ENCODE measurements at regions not wholly inside any gene's neighbourhood (a gene's known extent, or its start where the extent isn't known, plus 50 kb on each side); places are given as distances from the start of the nearest gene placed in this dataset.

DNA sequence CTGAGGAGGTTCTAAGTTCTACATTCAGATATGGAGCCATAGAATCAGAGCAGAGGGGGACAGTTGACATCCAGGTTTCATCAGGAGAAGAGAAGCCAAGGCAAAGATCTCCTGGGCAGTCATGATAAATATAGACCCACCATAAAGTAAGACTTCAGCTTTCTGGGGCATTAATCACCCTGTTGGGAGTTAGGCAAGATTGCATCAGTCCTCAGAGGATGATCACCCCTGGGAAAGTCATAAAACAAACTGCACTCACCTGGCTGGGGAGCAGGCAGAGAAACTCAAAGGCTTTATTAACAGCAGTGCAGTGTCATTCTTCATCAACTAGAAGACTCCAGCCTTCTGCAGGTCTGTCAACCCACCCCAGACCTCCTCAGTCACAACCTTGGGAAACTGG lies 301.3 kb upstream of the JARID2 start:
- no peak for TF ChIP-seq POLR2AphosphoS5 (IDR thresholded peaks at IDR 0.05; ENCODE audit: low read depth, low read length)
- TF ChIP-seq, protein P1, sequence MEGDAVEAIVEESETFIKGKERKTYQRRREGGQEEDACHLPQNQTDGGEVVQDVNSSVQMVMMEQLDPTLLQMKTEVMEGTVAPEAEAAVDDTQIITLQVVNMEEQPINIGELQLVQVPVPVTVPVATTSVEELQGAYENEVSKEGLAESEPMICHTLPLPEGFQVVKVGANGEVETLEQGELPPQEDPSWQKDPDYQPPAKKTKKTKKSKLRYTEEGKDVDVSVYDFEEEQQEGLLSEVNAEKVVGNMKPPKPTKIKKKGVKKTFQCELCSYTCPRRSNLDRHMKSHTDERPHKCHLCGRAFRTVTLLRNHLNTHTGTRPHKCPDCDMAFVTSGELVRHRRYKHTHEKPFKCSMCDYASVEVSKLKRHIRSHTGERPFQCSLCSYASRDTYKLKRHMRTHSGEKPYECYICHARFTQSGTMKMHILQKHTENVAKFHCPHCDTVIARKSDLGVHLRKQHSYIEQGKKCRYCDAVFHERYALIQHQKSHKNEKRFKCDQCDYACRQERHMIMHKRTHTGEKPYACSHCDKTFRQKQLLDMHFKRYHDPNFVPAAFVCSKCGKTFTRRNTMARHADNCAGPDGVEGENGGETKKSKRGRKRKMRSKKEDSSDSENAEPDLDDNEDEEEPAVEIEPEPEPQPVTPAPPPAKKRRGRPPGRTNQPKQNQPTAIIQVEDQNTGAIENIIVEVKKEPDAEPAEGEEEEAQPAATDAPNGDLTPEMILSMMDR (IDR thresholded peaks at IDR 0.05) = no peak
- TF ChIP-seq TCF7L2 (IDR thresholded peaks at IDR 0.05; ENCODE audit: low read depth, low read length) = no peak
- TF ChIP-seq, protein P2, sequence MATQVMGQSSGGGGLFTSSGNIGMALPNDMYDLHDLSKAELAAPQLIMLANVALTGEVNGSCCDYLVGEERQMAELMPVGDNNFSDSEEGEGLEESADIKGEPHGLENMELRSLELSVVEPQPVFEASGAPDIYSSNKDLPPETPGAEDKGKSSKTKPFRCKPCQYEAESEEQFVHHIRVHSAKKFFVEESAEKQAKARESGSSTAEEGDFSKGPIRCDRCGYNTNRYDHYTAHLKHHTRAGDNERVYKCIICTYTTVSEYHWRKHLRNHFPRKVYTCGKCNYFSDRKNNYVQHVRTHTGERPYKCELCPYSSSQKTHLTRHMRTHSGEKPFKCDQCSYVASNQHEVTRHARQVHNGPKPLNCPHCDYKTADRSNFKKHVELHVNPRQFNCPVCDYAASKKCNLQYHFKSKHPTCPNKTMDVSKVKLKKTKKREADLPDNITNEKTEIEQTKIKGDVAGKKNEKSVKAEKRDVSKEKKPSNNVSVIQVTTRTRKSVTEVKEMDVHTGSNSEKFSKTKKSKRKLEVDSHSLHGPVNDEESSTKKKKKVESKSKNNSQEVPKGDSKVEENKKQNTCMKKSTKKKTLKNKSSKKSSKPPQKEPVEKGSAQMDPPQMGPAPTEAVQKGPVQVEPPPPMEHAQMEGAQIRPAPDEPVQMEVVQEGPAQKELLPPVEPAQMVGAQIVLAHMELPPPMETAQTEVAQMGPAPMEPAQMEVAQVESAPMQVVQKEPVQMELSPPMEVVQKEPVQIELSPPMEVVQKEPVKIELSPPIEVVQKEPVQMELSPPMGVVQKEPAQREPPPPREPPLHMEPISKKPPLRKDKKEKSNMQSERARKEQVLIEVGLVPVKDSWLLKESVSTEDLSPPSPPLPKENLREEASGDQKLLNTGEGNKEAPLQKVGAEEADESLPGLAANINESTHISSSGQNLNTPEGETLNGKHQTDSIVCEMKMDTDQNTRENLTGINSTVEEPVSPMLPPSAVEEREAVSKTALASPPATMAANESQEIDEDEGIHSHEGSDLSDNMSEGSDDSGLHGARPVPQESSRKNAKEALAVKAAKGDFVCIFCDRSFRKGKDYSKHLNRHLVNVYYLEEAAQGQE (IDR thresholded peaks at IDR 0.05; ENCODE audit: insufficient read depth in 1 of 2, low read depth in 2 of 2, low read length in 1 of 2) = no peak
- no peak for TF ChIP-seq SIN3A (IDR thresholded peaks at IDR 0.05; ENCODE audit: borderline replicate concordance, insufficient read depth, low read depth, low read length)
